Amniotic stem cell (primary cell): ENCODE measurements at regions not wholly inside any gene's neighbourhood (a gene's known extent, or its start where the extent isn't known, plus 50 kb on each side); places are given as distances from the start of the nearest gene placed in this dataset.
"Not testable (repeated sequence)": the region's sequence is repeated elsewhere in the genome, so short reads cannot be mapped to it uniquely, and the experiment has no call there.

Experiments
- DNase-seq: peaks from one replicate; lab custom pipeline; 2025; lab: John Stamatoyannopoulos, UW

- no peak for DNase-seq
Observed at GRCh38 chr15:37416103-37416502, 315.8 kb upstream of the MEIS2 start.

GRCh38 chr15:37425541-37425940, 325.2 kb upstream of the MEIS2 start:
- DNase-seq, result no peak

GRCh38 chr15:37427393-37427792, 327.0 kb upstream of the MEIS2 start:
- not testable (repeated sequence) for DNase-seq

- no peak for DNase-seq
Observed at GRCh38 chr15:37446921-37447320, 346.6 kb upstream of the MEIS2 start.

GRCh38 chr15:37452498-37452897, 352.1 kb upstream of the MEIS2 start:
- DNase-seq, result no peak

- no peak for DNase-seq
Observed at GRCh38 chr15:37480482-37480881, 380.1 kb upstream of the MEIS2 start.

- DNase-seq, result no peak
Observed at GRCh38 chr15:37481126-37481525, 380.8 kb upstream of the MEIS2 start.

- DNase-seq, result no peak
Observed at GRCh38 chr15:37483779-37484178, 383.4 kb upstream of the MEIS2 start.

- DNase-seq, result no peak
Observed at GRCh38 chr15:37485056-37485455, 384.7 kb upstream of the MEIS2 start.

- DNase-seq, result no peak
Observed at GRCh38 chr15:37490707-37491106, 390.4 kb upstream of the MEIS2 start.

GRCh38 chr15:37516621-37517020, 416.3 kb upstream of the MEIS2 start:
- no peak for DNase-seq

GRCh38 chr15:37517191-37517895, 417.0 kb upstream of the MEIS2 start:
- no peak for DNase-seq

- DNase-seq, result no peak
Observed at GRCh38 chr15:37518436-37518835, 416.0 kb upstream of the TMCO5A start.

- DNase-seq, result no peak
Observed at GRCh38 chr15:37520026-37520425, 414.4 kb upstream of the TMCO5A start.

- no peak for DNase-seq
Observed at GRCh38 chr15:37520882-37521281, 413.6 kb upstream of the TMCO5A start.

- DNase-seq, result no peak
Observed at GRCh38 chr15:37524601-37525000, 409.8 kb upstream of the TMCO5A start.

GRCh38 chr15:37528432-37528831, 406.0 kb upstream of the TMCO5A start:
- no peak for DNase-seq

GRCh38 chr15:37536967-37537605, 397.4 kb upstream of the TMCO5A start:
- no peak for DNase-seq

GRCh38 chr15:37537802-37538201, 396.6 kb upstream of the TMCO5A start:
- DNase-seq, result no peak

GRCh38 chr15:37548116-37548515, 386.3 kb upstream of the TMCO5A start:
- no peak for DNase-seq

- no peak for DNase-seq
Observed at GRCh38 chr15:37550360-37551024, 383.9 kb upstream of the TMCO5A start.

GRCh38 chr15:37572401-37572800, 362.0 kb upstream of the TMCO5A start:
- DNase-seq, result no peak

- DNase-seq, result no peak
Observed at GRCh38 chr15:37574985-37575384, 359.5 kb upstream of the TMCO5A start.
